ENCODE measurements at regions not wholly inside any gene's neighbourhood (a gene's known extent, or its start where the extent isn't known, plus 50 kb on each side); places are given as distances from the start of the nearest gene placed in this dataset.

DNA sequence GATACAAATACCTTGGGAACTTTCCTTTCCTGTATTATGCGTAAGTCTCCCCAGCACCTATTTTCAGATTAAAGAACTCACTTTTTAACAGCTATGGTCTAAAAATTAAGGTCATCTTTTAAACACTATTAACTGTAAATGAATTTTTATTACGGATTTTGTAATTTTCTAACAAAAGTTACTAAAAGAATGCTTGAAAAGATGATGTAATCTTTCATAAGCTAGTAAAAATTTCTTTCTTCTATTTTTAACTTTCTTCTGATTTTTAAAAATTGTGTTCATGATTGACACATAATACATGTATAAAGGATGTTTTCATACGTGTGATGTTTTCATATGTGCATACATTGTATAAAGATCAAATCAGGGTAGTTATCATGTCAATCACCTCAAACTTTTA is 291.2 kb upstream of the MBL2 start:
- Histone ChIP-seq H3K9ac (ENCODE audit: low read length) (no peak overlapping the region), H3K9me3 (ENCODE audit: control insufficient read depth in 1 of 2, insufficient read depth in 1 of 2, low read depth in 1 of 2, low read length in 2 of 2) (peaks cover under 1 to 15% of the 10 kb centered on the region in 2 experiments; a peak in 2 of 4 replicates), H3K27ac (ENCODE audit: low read depth, low read length) (no peak overlapping the region), H3K4me3 (replicated peaks in 1 of 2; ENCODE audit: low read depth in 1 of 2, low read length in 2 of 2) (no peak overlapping the region), H3K36me3 (ENCODE audit: control insufficient read depth in 1 of 2, insufficient read depth in 2 of 2, low read length in 2 of 2) (no peaks in the 10 kb centered on the region), H3K4me1 (ENCODE audit: control insufficient read depth in 1 of 2, insufficient read depth in 2 of 2, low read length in 2 of 2) (no peaks in the 10 kb centered on the region), H4K20me1 (ENCODE audit: insufficient read depth) (no peaks in the 10 kb centered on the region), H3K9me2 (ENCODE audit: insufficient read depth) (no peaks in the 10 kb centered on the region), H3K79me2 (ENCODE audit: insufficient read depth, low read length) (no peaks in the 10 kb centered on the region), H3K27me3 (ENCODE audit: insufficient read depth, low read length) (no peaks in the 10 kb centered on the region), H3K4me2 (ENCODE audit: low read length) (no peak overlapping the region), H2AFZ (ENCODE audit: low read depth, low read length, poor library complexity, severe bottlenecking) (no peak overlapping the region)
- no peak for ATAC-seq
- TF ChIP-seq RAD21 (IDR thresholded peaks at IDR 0.05; ENCODE audit: low read depth) = no peak
- no peak for TF ChIP-seq SRF (IDR thresholded peaks at IDR 0.05; ENCODE audit: low read depth)
- TF ChIP-seq, protein P1, sequence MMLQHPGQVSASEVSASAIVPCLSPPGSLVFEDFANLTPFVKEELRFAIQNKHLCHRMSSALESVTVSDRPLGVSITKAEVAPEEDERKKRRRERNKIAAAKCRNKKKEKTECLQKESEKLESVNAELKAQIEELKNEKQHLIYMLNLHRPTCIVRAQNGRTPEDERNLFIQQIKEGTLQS (IDR thresholded peaks at IDR 0.05) = no peak
- TF ChIP-seq SP1 (IDR thresholded peaks at IDR 0.05; ENCODE audit: low read depth) = no peak
- no peak for TF ChIP-seq EGR1 (IDR thresholded peaks at IDR 0.05; ENCODE audit: low read depth)
- TF ChIP-seq, protein P2, sequence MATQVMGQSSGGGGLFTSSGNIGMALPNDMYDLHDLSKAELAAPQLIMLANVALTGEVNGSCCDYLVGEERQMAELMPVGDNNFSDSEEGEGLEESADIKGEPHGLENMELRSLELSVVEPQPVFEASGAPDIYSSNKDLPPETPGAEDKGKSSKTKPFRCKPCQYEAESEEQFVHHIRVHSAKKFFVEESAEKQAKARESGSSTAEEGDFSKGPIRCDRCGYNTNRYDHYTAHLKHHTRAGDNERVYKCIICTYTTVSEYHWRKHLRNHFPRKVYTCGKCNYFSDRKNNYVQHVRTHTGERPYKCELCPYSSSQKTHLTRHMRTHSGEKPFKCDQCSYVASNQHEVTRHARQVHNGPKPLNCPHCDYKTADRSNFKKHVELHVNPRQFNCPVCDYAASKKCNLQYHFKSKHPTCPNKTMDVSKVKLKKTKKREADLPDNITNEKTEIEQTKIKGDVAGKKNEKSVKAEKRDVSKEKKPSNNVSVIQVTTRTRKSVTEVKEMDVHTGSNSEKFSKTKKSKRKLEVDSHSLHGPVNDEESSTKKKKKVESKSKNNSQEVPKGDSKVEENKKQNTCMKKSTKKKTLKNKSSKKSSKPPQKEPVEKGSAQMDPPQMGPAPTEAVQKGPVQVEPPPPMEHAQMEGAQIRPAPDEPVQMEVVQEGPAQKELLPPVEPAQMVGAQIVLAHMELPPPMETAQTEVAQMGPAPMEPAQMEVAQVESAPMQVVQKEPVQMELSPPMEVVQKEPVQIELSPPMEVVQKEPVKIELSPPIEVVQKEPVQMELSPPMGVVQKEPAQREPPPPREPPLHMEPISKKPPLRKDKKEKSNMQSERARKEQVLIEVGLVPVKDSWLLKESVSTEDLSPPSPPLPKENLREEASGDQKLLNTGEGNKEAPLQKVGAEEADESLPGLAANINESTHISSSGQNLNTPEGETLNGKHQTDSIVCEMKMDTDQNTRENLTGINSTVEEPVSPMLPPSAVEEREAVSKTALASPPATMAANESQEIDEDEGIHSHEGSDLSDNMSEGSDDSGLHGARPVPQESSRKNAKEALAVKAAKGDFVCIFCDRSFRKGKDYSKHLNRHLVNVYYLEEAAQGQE (IDR thresholded peaks at IDR 0.05; ENCODE audit: low read depth) = no peak
- TF ChIP-seq ELF1 (IDR thresholded peaks at IDR 0.05; ENCODE audit: borderline replicate concordance, low read depth) = no peak
- no peak for TF ChIP-seq POLR2A (IDR thresholded peaks at IDR 0.05; ENCODE audit: borderline replicate concordance, extremely low read depth, insufficient read depth, insufficient read length)
- no peak for TF ChIP-seq TCF7L2 (IDR thresholded peaks at IDR 0.05; ENCODE audit: borderline replicate concordance, extremely low read depth, insufficient read depth, insufficient read length)
- TF ChIP-seq, protein P3, sequence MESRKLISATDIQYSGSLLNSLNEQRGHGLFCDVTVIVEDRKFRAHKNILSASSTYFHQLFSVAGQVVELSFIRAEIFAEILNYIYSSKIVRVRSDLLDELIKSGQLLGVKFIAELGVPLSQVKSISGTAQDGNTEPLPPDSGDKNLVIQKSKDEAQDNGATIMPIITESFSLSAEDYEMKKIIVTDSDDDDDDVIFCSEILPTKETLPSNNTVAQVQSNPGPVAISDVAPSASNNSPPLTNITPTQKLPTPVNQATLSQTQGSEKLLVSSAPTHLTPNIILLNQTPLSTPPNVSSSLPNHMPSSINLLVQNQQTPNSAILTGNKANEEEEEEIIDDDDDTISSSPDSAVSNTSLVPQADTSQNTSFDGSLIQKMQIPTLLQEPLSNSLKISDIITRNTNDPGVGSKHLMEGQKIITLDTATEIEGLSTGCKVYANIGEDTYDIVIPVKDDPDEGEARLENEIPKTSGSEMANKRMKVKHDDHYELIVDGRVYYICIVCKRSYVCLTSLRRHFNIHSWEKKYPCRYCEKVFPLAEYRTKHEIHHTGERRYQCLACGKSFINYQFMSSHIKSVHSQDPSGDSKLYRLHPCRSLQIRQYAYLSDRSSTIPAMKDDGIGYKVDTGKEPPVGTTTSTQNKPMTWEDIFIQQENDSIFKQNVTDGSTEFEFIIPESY (IDR thresholded peaks at IDR 0.05; ENCODE audit: extremely low read depth, insufficient replicate concordance, low read length) = no peak
- TF ChIP-seq POLR2AphosphoS5 (IDR thresholded peaks at IDR 0.05; ENCODE audit: low read depth, low read length) = no peak
- TF ChIP-seq, protein P4, sequence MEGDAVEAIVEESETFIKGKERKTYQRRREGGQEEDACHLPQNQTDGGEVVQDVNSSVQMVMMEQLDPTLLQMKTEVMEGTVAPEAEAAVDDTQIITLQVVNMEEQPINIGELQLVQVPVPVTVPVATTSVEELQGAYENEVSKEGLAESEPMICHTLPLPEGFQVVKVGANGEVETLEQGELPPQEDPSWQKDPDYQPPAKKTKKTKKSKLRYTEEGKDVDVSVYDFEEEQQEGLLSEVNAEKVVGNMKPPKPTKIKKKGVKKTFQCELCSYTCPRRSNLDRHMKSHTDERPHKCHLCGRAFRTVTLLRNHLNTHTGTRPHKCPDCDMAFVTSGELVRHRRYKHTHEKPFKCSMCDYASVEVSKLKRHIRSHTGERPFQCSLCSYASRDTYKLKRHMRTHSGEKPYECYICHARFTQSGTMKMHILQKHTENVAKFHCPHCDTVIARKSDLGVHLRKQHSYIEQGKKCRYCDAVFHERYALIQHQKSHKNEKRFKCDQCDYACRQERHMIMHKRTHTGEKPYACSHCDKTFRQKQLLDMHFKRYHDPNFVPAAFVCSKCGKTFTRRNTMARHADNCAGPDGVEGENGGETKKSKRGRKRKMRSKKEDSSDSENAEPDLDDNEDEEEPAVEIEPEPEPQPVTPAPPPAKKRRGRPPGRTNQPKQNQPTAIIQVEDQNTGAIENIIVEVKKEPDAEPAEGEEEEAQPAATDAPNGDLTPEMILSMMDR (IDR thresholded peaks at IDR 0.05 in 2 of 3, conservative IDR thresholded peaks at IDR 0.05 in 1 of 3; ENCODE audit: borderline replicate concordance in 1 of 3, insufficient read depth in 1 of 3, low read depth in 2 of 3, low read length in 2 of 3) = no peak
- TF ChIP-seq EZH2 (IDR thresholded peaks at IDR 0.05) = no peak
- ChIA-PET RAD21 (ENCODE audit: low non-redundant PET in 1 of 2, low total read pairs in 2 of 2, uncharacterized antibody in 2 of 2, unreplicated experiment in 2 of 2) (no interaction called here), POLR2A (no interaction called here), CTCF (no interaction called here)
- no peak for DNase-seq (ENCODE audit: low read depth, low spot score)
- intact Hi-C loops (cut with micrococcal nuclease) = no loop called here
- no TSS peak for BruUV-seq (replicated peaks)
